ENCODE measurements at regions not wholly inside any gene's neighbourhood (a gene's known extent, or its start where the extent isn't known, plus 50 kb on each side); places are given as distances from the start of the nearest gene placed in this dataset.
"Not testable (repeated sequence)": the region's sequence is repeated elsewhere in the genome, so short reads cannot be mapped to it uniquely, and the experiment has no call there.

DNA sequence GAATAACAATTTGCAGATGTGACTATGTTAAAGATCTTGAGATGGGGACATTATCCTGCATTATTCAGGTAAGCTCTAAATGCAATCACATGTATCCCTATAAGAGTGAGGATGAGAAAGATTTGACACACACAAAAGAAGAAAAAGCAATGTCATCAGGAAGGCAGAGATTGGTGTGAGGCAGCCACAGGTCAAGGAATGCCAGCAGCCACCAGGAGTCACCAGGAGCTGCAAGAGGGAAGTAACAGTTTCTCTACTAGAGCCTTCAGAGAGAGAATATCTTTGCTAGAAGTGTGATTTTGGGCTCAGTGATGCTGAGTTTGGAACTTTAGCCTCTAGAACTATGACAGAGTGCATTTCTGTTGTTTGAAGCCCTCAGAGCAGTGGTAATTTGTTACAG is 700.3 kb upstream of the SEMA3D start:
- DNase-seq = no peak

DNA sequence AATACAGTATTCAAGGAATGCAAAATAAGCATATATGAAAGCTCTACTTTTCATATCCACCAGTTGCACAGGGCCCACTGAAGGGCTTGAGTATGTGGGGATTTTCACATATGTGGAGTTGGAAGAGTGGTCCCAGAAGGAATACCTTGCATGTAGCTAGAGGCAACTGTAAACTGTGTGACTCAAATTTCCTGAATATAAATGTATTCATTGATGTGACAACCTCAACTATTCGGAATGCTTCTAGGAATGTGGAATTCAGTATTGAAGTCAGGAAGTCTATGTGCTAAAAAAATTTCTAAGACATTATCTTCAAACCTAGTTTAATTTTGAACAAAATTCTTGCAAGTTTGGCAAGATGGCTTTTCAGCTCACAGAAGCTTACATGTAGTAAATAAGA is 695.5 kb upstream of the SEMA3D start:
- DNase-seq = no peak

DNA sequence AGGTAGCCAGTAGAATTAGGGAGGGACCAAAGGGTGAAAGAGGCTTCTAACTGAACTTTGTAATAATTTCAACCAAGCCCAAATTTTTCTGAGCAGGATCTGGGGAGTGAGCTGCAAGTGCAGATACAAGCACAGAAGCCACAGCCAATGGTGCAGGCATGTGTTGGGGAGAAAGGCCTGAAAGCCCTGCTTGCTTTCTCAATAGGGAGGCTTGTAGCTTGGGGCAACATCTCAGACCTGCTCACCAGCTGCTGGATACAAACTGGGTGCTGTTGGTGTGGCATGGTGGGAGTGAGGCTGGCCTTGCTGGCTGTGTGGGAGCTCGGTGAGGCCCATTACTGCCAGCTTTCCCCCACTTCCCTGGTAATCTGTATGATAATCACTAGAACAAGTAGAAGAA is 688.5 kb upstream of the SEMA3D start:
- no peak for DNase-seq

DNA sequence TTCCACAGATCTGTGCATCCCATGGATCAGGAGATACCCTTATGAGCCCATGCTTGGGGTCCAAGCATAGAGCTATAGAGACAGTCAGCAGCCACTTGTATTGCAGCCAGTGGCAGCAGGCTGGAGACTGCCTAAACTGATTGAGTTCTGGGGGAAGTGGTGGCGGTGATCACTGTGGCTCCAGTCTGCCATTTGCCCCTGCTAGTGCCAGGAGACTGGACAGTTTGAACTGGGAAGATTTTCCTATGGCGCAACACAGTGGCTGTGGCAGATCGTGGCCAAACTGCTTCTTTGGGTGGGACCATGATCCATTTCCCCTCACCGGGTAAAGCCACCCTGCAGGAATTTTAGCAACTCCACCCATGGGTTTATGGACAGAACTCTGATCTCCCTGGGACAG is 679.7 kb upstream of the SEMA3D start:
- no peak for DNase-seq

DNA sequence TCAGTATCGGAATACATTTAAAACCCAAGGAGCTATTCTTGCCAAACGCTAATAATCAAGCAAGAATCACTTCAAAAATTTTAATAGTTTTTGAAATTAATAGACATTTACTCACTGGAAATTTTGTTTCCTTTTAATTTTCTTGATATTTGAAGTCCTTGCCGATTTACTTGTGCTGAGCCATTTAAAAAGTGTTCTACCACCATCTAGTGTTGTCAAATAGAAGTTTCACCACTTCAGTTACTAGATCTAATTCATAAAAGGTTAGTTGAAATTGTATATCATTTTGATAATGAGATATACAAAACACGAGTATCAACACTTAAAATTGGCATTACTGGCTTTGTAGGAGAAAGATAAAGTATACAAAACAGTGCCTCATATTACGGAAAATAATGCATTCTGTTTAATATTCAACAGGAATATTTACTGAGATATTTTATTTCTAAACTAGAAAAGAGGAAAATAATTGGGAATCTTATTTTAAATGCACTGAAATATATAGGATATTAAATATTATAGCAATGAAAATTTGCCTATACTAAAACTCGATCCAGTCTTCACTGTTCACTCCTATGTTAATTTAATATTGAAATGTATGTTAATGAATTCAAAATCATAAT is 664.8 kb upstream of the SEMA3D start:
- peak; percentile 32 for DNase-seq

DNA sequence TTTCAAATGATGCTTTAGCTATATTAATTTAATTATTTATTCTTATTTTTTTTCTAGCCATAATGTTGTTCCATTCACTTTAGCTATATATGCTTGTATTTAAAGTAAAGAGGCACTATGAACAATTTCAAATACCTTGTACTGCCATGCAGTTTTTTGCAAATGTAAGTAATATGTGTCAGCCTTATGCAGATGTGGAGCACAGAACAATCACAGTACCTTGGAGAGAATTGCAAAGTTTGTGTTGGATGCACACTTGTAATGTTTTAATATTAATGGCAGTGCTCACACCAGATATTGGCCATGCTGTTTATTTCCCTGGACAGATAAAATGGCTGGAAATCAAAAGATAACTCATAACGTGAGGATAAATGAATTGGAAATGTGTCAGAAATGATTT is 663.5 kb upstream of the SEMA3D start:
- no peak for DNase-seq

DNA sequence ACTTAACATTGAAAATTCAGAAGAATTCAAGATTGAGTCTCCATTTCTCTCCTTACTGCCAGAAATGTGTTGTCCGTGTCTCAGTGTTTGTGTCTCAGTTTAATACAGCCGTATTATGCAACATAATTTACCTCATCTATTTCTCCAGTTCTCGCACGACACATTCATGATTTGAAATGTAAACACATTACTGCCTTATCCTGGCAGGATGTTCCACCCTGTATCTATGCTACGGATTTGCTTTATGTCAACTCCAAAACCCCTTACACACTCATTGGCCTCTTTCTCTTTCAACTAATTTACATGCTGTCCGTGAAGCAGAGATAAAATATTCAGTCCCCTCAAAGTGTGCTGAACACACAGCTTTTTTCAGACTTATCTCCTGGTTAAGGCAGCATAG is 653.7 kb upstream of the SEMA3D start:
- peak; percentile 36 for DNase-seq

DNA sequence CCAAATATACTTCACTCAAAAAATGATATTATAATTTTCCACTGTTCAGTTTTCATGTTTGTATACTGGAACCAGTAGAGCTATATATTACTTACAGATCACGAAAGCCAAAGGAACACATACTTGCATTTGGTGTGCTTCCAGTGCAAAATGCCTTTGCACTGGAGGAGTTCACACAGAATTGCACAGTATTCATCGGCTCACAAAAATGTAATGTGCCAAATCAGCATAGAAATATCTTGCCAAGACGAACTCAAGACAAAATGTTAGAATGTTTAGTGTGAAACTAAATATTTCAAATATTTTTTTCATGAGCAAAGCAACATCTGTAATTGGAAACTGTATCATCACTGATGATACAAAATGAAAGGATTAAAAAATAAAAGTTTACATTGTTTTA is 646.2 kb upstream of the SEMA3D start:
- peak; percentile 66 for DNase-seq

DNA sequence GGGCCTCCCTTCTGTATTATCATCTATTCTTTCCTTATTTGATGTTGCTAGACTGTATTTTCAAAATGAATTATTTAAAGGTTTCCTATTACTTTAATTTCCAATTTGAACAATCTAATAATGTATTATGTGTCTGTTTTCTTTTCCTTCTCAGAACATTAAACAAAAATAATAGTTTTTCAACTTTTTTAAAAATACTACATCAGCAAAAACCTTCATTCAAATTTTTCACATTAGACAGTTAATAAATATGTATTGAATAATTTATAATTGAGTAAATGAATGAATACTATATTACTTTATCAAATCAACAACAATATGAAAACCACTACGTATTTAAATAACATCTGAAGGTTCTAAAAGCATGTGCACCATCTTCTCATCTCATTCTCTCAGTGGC is 644.1 kb upstream of the SEMA3D start:
- DNase-seq = no peak

DNA sequence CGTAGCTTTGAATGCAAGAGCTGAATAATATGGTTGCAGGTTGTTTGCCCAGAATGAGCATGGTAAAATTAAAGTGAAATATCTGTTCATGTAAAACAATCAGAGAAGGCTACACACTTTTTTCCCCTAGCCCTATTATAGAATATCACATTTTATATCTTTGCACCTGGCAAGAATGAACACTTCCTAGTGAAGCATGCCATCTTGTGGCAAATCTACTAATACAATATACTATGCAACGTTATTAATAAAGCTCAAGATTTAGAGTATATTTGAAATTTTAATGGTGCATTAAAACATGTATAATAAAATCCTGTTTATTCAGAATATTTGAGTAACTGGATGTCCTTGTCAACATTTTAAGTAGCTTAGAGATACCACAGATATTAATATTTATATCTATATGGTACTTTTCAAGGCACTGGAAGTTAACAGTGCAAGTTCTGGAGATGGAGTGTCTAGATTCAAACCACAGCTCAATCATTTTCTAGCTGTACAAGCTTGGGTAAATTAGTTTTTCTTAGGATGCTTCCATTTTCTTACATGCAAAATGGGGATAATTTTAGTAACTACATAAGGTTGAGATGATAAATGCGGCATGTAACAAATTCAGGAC is 643.1 kb upstream of the SEMA3D start:
- peak; percentile 27 for DNase-seq

DNA sequence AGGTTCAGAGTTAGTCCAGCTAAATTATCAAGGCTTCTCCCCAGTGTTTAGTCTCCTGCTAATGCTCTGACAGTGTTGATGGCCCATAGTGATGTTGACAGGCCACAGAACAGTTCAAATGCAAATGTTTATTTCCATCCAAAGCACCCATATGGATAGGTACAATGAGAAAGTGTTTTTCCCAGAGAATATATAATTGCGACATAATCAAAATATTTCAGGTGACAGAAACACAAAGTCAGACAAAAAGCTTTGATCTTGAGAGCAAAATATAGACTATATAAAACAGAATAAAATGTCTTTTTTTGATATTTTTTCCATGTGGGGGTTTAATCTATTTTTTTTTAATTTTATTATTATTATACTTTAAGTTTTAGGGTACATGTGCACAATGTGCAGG is 642.3 kb upstream of the SEMA3D start:
- no peak for DNase-seq

DNA sequence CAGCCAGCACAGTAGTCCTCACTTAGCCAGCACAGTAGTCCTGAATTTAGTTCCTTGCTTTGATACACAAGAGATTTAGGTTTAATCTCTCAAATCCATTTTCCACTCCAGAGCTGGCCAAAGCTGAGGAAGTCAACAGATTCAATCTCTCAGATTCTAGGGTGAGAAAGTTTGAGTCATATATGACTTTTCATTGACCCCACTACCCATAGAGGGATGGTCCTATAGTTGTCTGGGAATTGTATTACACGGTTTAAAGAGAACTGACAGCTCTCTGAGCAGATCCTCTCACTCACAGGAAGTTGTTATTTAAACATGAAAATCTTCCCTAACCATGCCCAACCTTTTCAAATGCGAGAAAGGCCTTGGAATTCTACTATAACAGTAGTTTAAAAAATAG is 641.8 kb upstream of the SEMA3D start:
- no peak for DNase-seq

DNA sequence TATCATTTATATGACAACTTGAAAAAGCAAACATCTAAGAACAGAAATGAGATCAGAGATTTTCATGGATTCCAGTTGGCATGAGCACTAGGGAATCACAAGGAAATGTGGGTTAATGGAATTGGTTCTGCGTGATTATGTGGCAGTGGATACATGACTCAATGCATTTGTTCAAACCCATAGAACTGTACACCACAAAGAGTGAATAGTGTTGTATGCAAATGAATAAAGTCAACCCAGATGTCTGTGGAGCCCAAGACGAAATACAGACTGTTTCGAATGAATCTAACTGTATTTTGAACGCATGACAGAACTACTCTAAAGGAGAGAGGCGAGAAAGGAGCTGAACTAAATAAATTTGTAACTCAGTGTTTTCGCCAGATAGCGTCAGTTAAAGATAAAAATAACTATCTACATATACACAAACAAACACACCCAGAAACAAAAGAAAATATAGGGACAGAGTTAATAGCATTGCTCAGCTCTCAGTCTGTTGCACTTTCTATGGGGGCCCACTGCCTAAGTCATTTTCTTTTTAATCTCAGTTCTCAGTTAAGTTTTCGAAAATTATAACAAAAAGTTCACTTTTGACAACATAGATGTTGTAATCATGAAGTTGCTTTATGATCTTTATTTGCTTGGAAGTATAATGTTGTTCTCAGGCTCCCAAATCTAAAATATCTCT is 636.7 kb upstream of the SEMA3D start:
- peak; percentile 74 for DNase-seq

DNA sequence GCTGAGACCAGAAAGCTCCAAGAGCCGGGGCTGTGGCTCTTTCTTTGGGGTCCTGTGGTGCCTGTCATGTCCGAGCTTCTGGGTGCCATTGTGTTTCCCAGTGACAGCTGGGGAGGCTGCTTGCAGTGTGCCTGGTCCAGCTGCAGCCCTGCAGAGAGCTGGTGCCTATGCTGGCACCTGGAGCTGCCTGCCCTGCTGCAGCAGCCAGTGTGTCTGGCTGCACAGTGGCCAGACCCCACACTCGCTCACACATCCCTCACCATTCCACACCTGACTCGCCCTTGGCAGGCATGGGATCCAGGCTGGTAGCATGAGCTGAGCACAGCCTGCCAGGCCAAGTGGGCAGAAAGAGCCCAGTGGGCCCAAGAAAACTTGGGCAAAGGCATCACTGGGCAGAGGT is 635.1 kb upstream of the SEMA3D start:
- no peak for DNase-seq

DNA sequence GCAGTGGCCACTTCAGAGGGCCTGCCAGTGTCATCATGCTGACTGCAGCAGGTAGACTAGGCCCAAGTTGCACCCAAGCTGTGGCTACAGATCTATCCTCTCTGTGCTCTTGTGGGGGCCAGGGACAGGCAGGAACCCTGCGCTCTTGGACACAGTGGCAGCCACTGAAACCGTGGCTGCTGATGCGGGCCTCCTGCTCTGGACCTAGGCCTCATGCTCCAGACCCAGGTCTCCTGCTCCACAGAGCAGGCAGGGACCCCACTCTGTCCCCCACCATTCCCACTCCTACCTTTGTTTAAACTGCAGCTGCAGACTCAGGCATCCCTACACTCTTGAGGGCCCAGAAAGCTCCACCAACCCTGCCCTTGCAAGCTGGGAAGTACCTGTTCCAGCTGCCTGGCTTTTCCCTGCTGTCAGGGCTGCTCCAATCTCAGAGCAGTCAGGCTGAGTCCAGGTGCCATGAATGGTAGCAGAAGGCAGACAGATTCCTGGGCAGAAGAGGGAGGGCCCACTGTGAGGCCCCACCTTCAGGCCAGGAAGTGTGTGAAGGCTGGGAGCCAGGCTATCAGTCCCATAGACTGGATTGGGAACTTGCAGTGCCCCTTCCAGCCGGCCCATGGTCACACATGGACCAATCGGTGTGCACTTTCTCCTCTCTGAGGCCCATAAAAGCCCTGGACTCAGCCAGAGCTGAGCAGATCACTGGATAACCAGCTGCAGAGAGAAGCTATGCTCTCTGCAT is 634.0 kb upstream of the SEMA3D start:
- DNase-seq = no peak

DNA sequence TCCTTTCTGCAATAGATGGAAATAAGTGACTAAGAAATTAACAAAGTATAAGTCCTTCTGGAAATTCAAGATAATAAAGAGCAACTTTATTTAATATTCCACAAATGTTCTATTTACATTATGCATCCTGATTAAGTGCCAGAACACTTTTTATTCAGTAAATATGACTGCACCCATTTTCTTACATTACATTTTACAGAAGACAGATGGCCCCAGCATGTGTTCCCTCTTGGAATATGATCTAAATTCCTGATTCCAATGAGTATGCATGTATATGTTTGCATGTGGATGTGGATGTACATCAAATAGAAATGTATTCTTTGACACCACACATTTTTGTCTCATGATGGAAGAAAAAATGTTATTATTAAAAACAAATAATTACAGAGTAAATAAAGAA is 628.7 kb upstream of the SEMA3D start:
- peak; percentile 82 for DNase-seq

DNA sequence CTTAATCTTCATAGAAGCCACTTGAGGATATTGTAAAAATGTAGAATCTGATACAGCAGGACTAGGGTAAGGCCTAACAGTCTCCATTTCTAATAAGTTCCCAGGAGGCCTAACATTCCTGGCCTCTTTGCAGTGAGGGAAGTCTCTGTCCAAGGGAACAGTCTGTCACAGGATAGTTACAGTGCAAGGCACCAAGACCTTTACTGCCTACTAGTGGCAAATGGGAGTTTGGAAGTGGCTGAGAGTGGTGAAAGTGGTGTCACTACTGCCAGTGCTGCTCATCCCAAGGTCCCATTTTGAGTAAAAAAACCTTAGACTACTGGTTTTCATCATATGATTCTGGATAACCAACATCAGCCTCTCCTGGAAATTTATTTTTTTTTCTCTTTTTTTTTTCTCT is 619.5 kb upstream of the SEMA3D start:
- no peak for DNase-seq

DNA sequence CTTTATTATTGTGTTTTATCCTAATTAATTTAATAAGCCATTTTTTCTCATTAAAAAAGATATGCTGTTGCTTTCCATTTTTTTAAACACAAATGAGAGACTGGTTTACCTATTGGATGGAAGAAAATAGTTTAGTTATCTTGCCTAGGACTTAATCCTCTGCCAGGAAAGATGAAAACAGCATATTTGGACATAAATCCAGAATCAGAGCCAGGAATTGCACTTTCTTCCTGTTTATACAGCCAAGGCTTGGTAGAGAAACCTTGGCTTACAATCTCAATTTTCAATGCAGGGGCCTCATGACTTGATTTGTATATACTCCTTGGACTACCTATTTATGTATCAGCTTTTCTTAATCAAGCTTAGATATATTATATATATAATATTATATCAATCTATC is 618.8 kb upstream of the SEMA3D start:
- no peak for DNase-seq

DNA sequence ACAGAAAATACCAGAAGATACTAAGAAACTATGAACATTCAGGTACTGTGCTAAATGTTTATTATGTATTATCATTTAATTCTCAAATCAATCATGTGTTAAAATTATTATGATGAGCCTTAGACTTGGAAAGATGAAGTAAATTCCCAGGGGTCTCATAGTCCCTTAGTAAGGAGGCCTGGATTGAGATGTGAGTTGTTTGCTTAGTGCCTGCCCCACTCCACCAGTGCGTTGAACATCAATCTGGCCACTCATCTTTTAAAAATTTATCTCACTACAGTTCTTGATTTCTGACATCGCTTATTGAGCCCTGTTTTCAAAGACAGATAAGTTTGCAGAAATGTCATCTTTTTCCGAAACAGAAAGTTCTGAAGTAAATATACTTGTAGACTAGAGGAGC is 618.4 kb upstream of the SEMA3D start:
- DNase-seq = no peak

DNA sequence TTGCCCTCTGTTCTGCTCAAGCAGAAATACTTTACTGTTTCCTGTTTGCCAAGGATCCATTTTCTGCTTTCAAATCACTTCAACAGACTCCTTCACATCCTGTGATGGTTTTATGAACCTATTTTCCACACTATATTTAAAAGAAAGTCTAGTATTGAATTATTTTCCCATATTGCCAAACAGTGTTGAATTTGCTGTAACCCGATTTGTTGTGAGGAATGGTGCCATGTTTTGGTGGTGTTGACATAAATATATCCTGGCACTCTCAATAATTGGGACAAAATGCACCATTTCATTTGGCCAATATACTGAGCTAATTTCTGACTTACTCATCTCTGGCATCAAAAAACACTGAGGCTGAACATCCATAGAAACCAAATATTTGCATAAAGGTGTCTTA is 615.4 kb upstream of the SEMA3D start:
- DNase-seq = no peak

DNA sequence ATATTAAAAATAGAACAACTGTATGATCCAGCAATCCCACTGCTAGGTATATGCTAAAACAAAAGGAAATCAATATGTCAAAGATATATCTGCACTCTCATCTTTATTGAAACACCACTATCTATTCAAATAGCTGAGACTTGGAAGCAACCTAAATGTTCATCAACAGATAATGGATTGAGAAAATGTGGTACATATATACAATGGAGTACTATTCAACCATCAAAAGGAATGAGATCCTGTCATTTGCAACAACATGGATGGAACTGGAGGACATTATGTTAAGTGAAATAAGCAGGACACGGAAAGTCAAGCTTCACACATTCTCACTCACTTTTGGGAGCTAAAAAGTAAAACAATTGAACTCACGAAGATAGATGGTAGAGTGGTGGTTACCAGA is 610.1 kb upstream of the SEMA3D start:
- DNase-seq = no peak

DNA sequence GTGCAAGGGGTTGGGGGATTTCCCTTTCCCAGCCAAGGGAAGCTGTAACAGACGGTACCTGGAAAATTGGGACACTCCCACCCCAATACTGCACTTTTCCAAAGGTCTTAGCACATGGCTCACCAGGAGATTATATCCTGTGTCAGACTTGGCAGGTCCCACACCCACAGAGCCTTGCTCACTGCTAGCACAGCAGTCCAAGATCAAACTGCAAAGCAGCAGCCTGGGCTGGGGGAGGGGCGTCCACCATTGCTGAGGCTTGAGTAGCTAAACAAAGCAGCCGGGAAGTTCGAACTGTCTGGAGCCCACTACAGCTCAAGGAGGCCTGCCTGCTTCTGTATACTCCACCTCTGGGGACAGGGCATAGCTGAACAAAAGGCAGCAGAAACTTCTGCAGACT is 604.2 kb upstream of the SEMA3D start:
- not testable (repeated sequence) for DNase-seq

DNA sequence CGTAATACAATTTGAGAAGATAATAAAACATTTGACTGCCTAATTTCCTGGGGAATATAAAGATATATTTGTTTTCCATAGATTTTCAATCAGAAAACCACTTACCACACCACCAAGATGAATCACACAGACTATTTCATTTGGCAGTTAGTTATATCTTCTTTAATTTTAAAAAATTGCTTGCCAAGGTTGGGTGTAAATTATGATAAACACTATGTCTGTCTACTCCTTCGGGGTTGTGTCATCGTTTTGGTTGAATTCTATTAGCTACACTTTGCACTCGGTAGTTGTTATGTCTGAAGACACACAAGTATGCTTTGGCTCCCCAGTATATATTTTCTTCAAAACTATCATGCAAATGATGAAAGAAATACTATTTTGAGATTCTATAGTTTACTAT is 594.8 kb upstream of the SEMA3D start:
- peak; percentile 46 for DNase-seq
